ENCODE measurements at regions not wholly inside any gene's neighbourhood (a gene's known extent, or its start where the extent isn't known, plus 50 kb on each side); places are given as distances from the start of the nearest gene placed in this dataset.

GRCh38 chr1:228850141-228851100, 115.1 kb downstream of the RHOU start:
- no peak for DNase-seq

DNA sequence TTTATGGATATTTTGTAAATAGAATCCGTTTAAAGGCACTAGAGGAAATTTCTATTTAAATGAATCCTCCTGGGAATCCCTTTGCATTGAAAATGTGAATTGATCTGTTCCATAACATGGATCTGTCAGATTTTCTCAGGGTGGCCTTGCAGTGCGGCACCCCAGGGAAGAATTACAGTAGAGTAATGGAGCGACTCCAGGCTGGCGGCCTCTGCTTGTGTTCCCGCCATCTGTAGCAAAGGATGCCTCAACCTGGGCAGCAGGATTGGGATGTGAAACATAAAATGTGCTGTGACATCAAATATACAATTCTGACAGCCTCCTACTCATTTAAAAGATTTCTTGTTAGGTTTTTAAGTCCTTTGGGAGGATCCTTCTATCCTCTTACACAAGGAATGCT, 115.9 kb downstream of the RHOU start:
- no peak for DNase-seq

DNA sequence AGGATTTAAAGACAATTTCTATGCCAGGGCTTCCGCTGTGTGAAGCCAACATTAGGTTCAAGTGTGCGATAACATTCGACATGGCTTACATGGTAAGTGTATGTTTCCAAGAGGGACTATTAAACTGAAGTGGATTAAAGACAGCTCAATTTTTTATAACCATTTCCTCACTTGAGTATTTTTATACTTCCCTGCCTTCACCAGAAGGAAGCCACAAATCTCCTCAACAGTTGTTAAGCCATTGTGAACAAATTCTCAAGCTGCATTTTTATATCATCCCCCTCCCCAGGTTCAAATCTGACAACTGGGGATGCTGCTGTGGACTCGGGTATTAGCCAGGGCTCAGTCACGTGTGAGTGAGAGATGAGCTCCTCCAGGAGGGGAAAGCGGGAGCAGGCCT, 116.3 kb downstream of the RHOU start:
- no peak for DNase-seq

DNA sequence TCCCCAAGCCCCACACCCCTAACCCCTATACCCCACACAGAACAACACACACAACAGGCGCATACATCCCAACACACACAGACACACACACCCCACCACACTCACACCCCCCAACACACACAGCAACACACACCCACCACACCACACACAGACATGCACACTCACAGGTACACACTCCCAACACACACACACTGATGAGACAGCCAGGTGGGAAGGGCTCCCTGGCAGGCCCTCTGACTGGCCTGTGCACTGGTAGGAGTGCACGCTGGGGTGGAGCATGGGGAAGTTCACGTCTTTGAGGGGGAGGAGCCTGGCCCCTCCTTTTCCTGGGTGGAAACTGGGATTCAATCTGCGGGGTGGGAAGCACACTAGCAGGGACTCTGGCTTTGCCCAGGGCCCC, 116.7 kb downstream of the RHOU start:
- DNase-seq: no peak

DNA sequence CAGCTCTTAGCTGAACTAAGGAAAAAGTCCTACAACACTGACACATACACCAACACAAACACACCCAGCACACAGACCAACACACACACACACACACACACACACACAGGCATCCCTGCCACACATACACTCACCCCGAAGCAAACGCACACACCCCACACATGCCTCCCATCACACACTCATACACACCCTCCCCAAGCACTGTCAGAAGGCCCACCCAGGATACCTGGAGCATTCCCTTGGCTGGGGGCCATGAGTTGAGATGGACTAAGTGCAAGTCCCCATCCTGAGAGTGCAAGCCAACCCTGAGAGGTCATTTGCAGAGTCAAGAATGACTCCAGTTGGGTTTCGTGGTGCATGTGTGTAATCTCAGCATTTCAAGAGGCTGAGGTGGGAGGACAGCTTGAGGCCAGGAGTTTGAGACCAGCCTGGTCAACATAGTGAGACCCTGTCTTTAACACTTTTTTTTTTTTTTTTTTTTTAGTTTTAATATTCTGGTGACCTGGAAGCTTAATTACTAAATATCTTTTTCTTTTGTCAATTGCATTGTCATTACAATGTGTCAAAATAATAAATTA, 117.3 kb downstream of the RHOU start:
- no peak for DNase-seq

DNA sequence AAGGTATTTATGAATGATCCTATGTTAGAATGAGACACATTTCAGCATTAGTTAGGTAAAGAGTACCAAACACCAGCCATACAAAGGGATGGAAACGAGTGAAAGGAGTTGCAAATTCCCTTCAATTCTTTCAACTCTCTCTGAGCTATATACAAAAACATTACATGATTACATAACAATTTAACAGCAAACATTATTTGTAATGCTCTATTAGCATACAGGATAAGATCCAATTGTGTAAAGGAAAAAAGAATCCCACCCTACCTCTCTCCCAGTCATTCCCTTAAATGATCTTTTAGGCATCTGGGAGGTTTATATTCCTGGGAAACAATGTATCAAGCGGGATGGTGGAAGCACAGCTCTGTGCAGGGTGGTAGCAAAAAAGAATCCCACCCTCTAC, 117.9 kb downstream of the RHOU start:
- no peak for DNase-seq

GRCh38 chr1:228853637-228854036, 118.4 kb downstream of the RHOU start:
- DNase-seq: no peak

DNA sequence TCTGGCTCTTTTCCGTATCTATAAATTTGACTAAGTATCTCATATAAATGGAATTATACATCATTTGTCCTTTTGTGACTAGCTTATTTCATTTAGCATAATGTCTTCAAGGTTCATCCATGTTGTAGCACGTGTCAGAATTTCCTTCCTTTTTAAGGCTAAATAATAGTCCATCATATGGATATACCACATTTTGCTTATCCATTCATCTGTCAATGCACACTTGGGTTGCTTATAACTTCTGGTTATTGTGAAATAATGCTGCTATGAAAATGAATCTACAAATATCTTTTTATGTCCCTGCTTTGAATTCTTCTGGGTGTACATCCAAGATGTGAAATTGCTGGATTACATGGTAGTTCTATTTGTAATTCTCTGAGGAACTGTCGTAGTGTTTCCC, 119.6 kb downstream of the RHOU start:
- no peak for DNase-seq

DNA sequence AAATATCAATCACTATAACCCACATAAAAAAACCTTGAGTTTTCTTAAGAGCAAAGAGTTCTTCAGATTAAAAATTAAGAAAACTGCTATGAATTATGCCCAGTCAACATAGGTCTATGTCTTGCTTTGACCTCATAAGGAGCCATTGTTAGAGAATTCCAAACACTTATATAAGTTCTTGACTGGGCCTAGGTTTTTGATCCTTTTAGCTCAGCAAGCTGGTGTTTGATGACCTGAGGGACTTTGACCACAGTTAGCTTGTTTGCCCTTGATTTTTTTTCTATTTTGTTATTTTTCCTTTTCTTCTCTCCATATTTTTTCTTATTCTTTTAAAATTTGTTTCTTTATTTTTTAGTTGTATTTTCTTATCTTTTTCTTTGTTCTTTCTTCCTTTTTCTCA, 122.3 kb downstream of the RHOU start:
- no peak for DNase-seq

DNA sequence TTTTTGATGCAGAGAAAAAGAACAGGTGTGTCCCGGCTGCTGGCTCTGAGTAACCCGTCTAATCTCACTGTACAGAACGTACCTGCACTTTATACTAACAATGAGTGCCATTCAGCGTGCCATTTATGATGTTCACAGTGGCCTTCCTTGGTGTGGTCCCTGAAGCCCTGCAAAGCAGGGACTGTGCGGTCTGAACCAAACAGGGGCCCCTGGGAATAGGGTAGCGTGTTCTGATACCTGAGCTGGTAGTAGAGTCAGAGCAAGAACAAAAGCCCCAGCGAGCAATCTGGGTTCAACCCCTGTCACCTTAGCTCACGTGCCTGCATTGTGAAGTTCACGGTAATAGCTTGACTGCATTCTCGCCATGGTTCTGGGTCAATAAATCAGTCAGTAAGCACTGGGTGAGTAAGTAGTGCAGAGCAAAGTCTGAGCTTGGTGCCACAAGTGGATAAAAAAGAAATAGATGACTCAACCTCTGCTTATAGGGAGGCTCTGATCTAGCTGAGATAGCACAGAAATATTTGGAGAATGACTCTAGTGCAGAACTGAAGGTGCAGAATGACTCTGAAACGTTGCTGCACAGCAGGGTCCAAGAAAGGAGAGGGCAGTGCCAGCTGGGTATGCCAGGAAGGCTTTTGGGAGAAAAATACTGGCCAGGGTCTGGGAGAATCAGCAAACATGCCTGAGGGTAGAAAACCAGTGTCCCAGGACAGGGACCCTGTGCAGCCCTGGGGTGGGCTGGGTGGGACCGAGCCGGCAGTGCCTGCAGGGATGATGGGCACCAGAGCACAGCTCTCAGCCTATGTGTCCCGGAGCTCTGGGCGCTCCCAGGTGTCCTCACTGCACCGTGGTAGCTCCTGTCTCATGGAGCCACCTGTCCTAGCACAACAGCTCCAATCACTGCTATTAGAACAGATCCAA, 125.9 kb downstream of the RHOU start:
- DNase-seq: no peak

GRCh38 chr1:228861832-228862180, 126.5 kb downstream of the RHOU start:
- no peak for DNase-seq

DNA sequence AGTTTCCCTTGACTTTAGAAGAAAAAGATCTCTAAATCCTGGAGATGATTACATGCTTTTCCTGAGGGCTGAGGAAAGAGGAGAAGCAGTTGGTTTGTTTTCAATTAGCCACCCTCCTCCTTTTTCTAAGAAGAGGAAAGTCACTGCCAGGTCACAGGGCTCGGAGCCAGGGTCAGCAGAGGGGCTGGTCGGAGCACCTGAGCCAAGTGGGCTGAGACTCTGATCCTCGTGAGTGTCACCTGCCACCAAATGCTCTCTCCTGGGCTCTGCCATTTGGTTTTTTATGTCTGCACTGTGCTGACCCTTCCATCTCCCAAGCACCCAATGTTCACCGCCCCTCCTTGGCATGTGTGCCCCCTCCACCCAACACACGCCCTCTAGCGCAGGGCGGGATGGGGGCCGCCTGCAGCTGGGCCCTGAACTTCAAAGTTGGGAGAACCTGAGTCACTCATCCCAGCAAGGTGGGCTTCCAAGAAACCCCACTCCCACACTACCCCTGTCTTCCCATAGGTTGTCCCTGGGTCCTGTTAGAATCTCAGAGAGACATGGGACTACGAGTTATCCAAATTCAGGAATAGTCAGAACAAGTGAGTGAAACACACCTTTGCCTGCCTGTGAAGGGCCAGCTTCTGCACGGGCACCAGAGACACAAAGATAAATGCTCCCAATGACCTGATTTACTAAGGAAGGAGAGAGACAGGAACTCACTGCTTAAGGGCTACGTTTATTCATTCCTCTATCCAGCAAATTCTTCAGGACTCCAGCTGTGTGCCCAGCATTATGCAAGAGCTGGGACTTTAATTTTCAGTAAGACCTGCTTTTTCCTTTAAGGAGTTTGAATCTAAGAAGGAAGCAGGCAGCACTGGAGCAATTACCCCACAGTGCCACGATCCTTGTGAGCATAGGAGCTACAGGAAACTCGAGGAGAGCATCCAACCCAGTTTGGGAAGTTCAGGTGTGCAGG, 127.5 kb downstream of the RHOU start:
- no peak for DNase-seq

DNA sequence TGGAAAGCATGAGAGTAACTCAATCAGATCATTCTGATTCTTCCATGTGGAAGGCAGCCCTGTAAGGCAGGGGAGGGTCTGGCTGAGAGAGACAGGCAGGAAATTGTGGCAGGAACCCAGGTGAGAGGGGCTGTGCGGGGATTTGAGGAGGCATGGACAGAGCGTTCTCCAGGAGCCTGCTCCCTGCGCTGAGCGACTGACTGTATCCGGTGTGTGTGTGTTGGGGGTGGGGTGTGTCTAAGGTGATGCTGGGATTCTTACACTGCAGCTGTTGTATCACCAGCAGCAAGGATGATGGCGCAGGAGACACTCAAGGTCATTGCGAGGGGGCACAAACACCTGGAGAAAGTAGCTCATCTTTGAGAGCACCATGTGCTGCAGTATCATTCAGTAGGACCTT, 128.5 kb downstream of the RHOU start:
- DNase-seq: no peak

DNA sequence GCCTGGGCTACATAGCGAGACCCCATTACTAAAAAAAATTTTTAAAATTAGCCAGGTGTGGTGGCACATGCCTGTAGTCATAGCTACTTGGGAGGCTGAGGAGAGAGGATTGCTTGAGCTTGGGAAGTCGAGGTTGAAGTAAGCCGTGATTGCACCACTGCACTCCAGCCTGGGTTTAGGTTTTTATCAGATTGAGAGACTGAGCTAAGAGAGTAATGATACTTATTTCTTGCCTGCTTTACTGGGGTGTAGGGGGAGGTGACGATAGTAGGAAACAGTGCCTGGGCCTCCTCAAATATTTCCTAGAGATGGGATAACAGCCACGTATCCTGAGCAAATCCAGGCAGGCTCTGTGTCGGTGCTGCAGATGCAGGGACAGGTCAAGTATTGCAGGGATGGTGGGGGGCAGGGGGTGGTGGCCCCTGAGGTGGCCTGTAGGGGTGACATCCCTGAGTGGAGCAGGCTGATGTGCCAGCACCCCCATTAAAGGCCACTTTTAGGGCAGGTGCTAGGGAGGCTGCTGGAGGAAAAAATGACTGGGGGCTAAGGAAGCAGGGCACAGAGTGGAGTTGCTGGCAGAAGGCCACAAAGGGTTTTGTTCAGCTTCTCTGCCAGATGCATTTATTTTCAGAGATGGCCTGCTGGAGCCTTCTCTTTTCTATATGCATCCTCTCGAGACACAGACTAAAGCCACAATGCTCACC, 130.5 kb downstream of the RHOU start:
- no peak for DNase-seq

- DNase-seq: no peak
Measured at GRCh38 chr1:228866468-228866867, 131.2 kb downstream of the RHOU start.

DNA sequence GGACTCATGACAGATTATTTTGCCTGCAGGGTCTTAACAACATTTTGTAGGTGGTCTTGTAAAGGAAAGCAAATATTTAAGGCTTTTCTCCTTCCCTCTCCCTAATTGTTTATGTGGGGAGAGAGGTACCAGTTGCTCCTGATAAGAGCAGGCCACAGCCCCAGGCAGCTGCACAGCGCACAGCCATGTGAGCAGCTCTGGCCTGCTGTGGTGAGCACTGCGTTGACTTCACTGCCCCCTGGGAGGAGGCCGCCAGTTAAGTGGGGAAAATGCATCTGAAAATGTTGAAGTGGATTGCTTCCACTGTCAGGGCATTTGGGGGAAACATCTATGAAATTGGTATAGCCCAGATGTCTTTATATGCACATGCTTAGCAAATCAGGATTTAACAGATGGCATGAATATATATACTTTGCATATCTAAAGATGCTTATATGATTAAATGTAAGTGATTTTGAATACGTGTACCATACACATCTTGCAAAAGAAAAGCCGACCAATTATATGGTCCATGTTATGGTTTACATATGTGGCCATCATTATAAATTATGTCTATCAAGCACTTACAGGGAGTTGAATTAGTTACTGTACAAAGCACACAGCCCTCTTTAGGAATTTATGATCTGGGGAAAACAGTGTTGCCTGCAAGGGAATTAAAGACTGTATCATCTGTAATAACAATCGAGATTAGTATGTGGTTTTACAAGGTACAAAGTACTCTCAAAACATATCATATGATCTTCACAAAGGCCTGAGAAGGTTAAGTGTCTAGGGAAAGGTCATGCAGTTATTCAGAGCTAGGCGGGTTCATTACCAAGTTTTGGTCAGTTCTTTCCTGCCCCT, 132.1 kb downstream of the RHOU start:
- DNase-seq: no peak

GRCh38 chr1:228867951-228868730, 132.9 kb downstream of the RHOU start:
- no peak for DNase-seq

GRCh38 chr1:228868731-228869024, 133.4 kb downstream of the RHOU start:
- DNase-seq: no peak

DNA sequence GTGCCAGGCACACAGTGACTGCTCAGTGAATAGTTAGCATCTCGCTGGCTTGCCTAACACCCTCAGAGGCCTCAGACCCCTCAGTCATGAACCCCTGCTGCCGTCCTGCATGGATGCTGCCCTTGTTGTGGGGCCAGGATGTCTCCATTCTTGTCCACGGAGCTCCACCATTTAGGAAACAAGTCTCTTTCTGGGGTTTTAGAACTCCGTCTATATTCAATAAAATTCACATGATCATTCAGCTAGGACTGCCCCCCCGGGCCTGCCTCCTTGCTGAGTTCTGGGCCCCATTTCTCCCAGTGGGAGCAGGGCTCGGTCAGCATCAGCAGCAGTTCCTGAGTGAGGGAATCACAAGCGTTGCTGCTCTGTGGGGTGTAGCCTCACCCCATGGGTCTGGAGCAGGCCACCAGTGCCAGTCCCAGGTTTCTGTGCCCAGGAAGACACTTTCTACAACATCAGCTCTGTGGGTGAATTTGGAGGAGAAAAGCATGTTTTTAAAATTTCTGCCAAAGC, 134.1 kb downstream of the RHOU start:
- DNase-seq: no peak
